CD4-positive, alpha-beta T cell (primary cell): ENCODE measurements at regions not wholly inside any gene's neighbourhood (a gene's known extent, or its start where the extent isn't known, plus 50 kb on each side); places are given as distances from the start of the nearest gene placed in this dataset.

Experiments used
- ATAC-seq: fragments of 200-7000 bp; cut with Tn5 transposase; one replicate; pipeline ENCODE4 v1.10.0; 2022; ENCODE audit warnings: mild to moderate bottlenecking; ENCODE audit not compliant: poor library complexity
- CTCF ChIA-PET: fragments of 350-600 bp; sonication (Branson Sonifier 250); formaldehyde crosslinking; loops from one replicate; lab custom pipeline; 2021; ENCODE audit warnings: antibody characterized with exemption, inconsistent platforms; lab: Charles Lee
- POLR2A ChIA-PET: fragments of 350-600 bp; sonication (Branson Sonifier 250); formaldehyde crosslinking; loops from one replicate; lab custom pipeline; 2021; ENCODE audit warnings: antibody characterized with exemption, inconsistent platforms; lab: Charles Lee
- DNase-seq, 14 experiments: peaks; one replicate each; pipeline ENCODE4 v3.0.0-alpha.2; 2013 to 2020; ENCODE audit warnings: mixed read lengths in 2 of 14
- H3K27ac ChIP-seq, 2 donors: one replicate each; pipeline versions ENCODE4 v1.5.1 to v1.7.0; 2013; ENCODE audit warnings: low read length in 2 of 2, low read depth in 1 of 2, mild to moderate bottlenecking in 1 of 2
- H3K27me3 ChIP-seq, 2 experiments: 1 replicate in 1 of 2; 2 replicates in 1 of 2; pipeline versions ENCODE4 v1.6.1 to v1.7.0; 2013; ENCODE audit warnings: low read length in 2 of 2, control low read depth in 1 of 2, mild to moderate bottlenecking in 1 of 2, moderate library complexity in 1 of 2; ENCODE audit not compliant: insufficient read depth in 2 of 2, control insufficient read depth in 1 of 2
- H3K36me3 ChIP-seq: one replicate; pipeline ENCODE4 v1.6.1; 2013; ENCODE audit warnings: low read length, control low read depth; ENCODE audit not compliant: insufficient read depth
- H3K4me1 ChIP-seq: one replicate; pipeline ENCODE4 v1.6.1; 2013; ENCODE audit warnings: low read length, control low read depth; ENCODE audit not compliant: insufficient read depth
- H3K4me3 ChIP-seq: one replicate; pipeline ENCODE4 v1.5.1; 2013; ENCODE audit warnings: mild to moderate bottlenecking, low read length, moderate library complexity
- H3K9me3 ChIP-seq, 2 experiments: 1 replicate in 1 of 2; 2 replicates in 1 of 2; pipeline versions ENCODE4 v1.6.1 to v1.7.0; 2013; ENCODE audit warnings: low read length in 2 of 2, mild to moderate bottlenecking in 2 of 2, control low read depth in 1 of 2, moderate library complexity in 1 of 2; ENCODE audit not compliant: control insufficient read depth in 1 of 2, insufficient read depth in 1 of 2
- H3K27ac Mint-ChIP-seq: one replicate; pipeline ENCODE4 v1.8.0; 2020; ENCODE audit warnings: mixed read lengths
- H3K27me3 Mint-ChIP-seq: one replicate; pipeline ENCODE4 v1.8.0; 2021; ENCODE audit warnings: mixed read lengths
- H3K36me3 Mint-ChIP-seq: one replicate; pipeline ENCODE4 v1.8.0; 2021; ENCODE audit warnings: low read depth, mixed read lengths
- H3K4me1 Mint-ChIP-seq: one replicate; pipeline ENCODE4 v1.8.0; 2021; ENCODE audit warnings: low read depth, mixed read lengths
- H3K4me3 Mint-ChIP-seq: one replicate; pipeline ENCODE4 v1.8.0; 2020; ENCODE audit warnings: mild to moderate bottlenecking, mixed read lengths
- H3K9me3 Mint-ChIP-seq: one replicate; pipeline ENCODE4 v1.8.0; 2020; ENCODE audit warnings: mixed read lengths
- CTCF ChIP-seq: fragments of 200-600 bp; IDR thresholded peaks from one replicate; pipeline ENCODE4 v1.8.0; 2022; ENCODE audit warnings: antibody characterized with exemption, mild to moderate bottlenecking
- intact Hi-C, 2 experiments: fragments of 100-400 bp; cut with DNase I in 1 of 2; cut with micrococcal nuclease in 1 of 2; formaldehyde crosslinking; loops; one replicate each; pipeline versions ENCODE4 v1.15.1 to v1.9.0; 2023 to 2025; cut with DNase I, micrococcal nuclease

GRCh38 chr2:217481577-217481976, 521.2 kb downstream of the TNS1 start:
- intact Hi-C loops = no loop called here
- Mint-ChIP-seq H3K4me3 (no peak overlapping the region), H3K36me3 (no peaks in the 10 kb centered on the region), H3K27ac (no peak overlapping the region), H3K4me1 (no peaks in the 10 kb centered on the region), H3K27me3 (no peaks in the 10 kb centered on the region), H3K9me3 (no peaks in the 10 kb centered on the region)
- ATAC-seq (no peak), DNase-seq (no peak)
- Histone ChIP-seq H3K36me3 (no peaks in the 10 kb centered on the region), H3K4me1 (no peaks in the 10 kb centered on the region), H3K27ac (no peak overlapping the region), H3K9me3 (no peaks in the 10 kb centered on the region), H3K27me3 (no peaks in the 10 kb centered on the region), H3K4me3 (no peak overlapping the region)
- TF ChIP-seq CTCF = no peak
- ChIA-PET POLR2A (no interaction called here), CTCF (no interaction called here)

GRCh38 chr2:217479566-217479965, 523.2 kb downstream of the TNS1 start:
- no peaks in the 10 kb centered on the region for H3K27me3 Mint-ChIP-seq
- no peak for ATAC-seq
- H3K4me1 Mint-ChIP-seq = no peaks in the 10 kb centered on the region
- Histone ChIP-seq H3K27me3 (no peaks in the 10 kb centered on the region), H3K27ac (no peak overlapping the region), H3K36me3 (no peaks in the 10 kb centered on the region), H3K4me3 (no peak overlapping the region), H3K9me3 (no peaks in the 10 kb centered on the region), H3K4me1 (no peaks in the 10 kb centered on the region)
- H3K36me3 Mint-ChIP-seq = no peaks in the 10 kb centered on the region
- ChIA-PET POLR2A (no interaction called here), CTCF (no interaction called here)
- no peak overlapping the region for H3K4me3 Mint-ChIP-seq
- no peaks in the 10 kb centered on the region for H3K9me3 Mint-ChIP-seq
- no peak for TF ChIP-seq CTCF
- intact Hi-C loops = no loop called here
- no peak for DNase-seq
- H3K27ac Mint-ChIP-seq = no peak overlapping the region

- H3K27me3 ChIP-seq = no peaks in the 10 kb centered on the region
- no peak overlapping the region for H3K27ac ChIP-seq
- no peak for TF ChIP-seq CTCF
- CTCF ChIA-PET = no interaction called here
- intact Hi-C loops = no loop called here
- H3K4me3 Mint-ChIP-seq = no peak overlapping the region
- no peak for ATAC-seq
- H3K36me3 ChIP-seq = no peaks in the 10 kb centered on the region
- H3K4me1 ChIP-seq = no peaks in the 10 kb centered on the region
- no peaks in the 10 kb centered on the region for H3K9me3 Mint-ChIP-seq
- H3K4me1 Mint-ChIP-seq = no peaks in the 10 kb centered on the region
- no peaks in the 10 kb centered on the region for H3K36me3 Mint-ChIP-seq
- POLR2A ChIA-PET = no interaction called here
- H3K27me3 Mint-ChIP-seq = no peaks in the 10 kb centered on the region
- H3K4me3 ChIP-seq = no peak overlapping the region
- H3K9me3 ChIP-seq = no peaks in the 10 kb centered on the region
- H3K27ac Mint-ChIP-seq = no peak overlapping the region
- DNase-seq = no peak
These were observed 523.9 kb downstream of the TNS1 start for GRCh38 chr2:217478831-217479455.
